CD4-positive, alpha-beta memory T cell (primary cell): ENCODE measurements at regions not wholly inside any gene's neighbourhood (a gene's known extent, or its start where the extent isn't known, plus 50 kb on each side); places are given as distances from the start of the nearest gene placed in this dataset.

ENCODE experiments used
- CTCF ChIA-PET: fragments of 350-600 bp; sonication (Branson Sonifier 250); formaldehyde crosslinking; loops from one replicate; lab custom pipeline; 2021; ENCODE audit warnings: inconsistent platforms; ENCODE audit not compliant: partially characterized antibody; lab: Charles Lee
- POLR2A ChIA-PET: fragments of 350-600 bp; sonication (Branson Sonifier 250); formaldehyde crosslinking; loops from one replicate; lab custom pipeline; 2021; ENCODE audit not compliant: partially characterized antibody; lab: Charles Lee
- DNase-seq, 5 donors: peaks; one replicate each; pipeline versions ENCODE4 v3.0.0 to v3.0.0-alpha.2; 2020 to 2022; ENCODE audit warnings: mixed read lengths in 1 of 5
- H3K27ac ChIP-seq: one replicate; pipeline ENCODE4 v1.7.0; 2013; ENCODE audit warnings: low read depth, low read length
- H3K27me3 ChIP-seq: 2 replicates; pipeline ENCODE4 v1.7.0; 2013; ENCODE audit warnings: mild to moderate bottlenecking, low read length, moderate library complexity; ENCODE audit not compliant: insufficient read depth
- H3K36me3 ChIP-seq: 2 replicates; pipeline ENCODE4 v1.7.0; 2013; ENCODE audit warnings: mild to moderate bottlenecking, low read length, moderate library complexity; ENCODE audit not compliant: insufficient read depth
- H3K4me1 ChIP-seq: 2 replicates; pipeline ENCODE4 v1.7.0; 2013; ENCODE audit warnings: mild to moderate bottlenecking, low read length, moderate library complexity; ENCODE audit not compliant: insufficient read depth
- H3K4me3 ChIP-seq, 2 donors: one replicate each; pipeline ENCODE4 v1.7.0; 2013; ENCODE audit warnings: low read length in 2 of 2, mild to moderate bottlenecking in 1 of 2
- H3K9me3 ChIP-seq, 2 donors: one replicate each; pipeline ENCODE4 v1.7.0; 2013; ENCODE audit warnings: low read length in 2 of 2, control low read depth in 1 of 2; ENCODE audit not compliant: control insufficient read depth in 1 of 2
- H3K27ac Mint-ChIP-seq, 7 donors: one replicate each; pipeline ENCODE4 v1.8.0; 2020 to 2021; ENCODE audit warnings: mixed read lengths in 7 of 7, mild to moderate bottlenecking in 6 of 7, inconsistent platforms in 3 of 7, moderate library complexity in 3 of 7
- H3K27me3 Mint-ChIP-seq, 2 donors: one replicate each; pipeline ENCODE4 v1.8.0; 2020 to 2021; ENCODE audit warnings: mixed read lengths in 2 of 2
- H3K36me3 Mint-ChIP-seq, 2 donors: one replicate each; pipeline ENCODE4 v1.8.0; 2020 to 2021; ENCODE audit warnings: mixed read lengths in 2 of 2, inconsistent platforms in 1 of 2, mild to moderate bottlenecking in 1 of 2
- H3K4me1 Mint-ChIP-seq, 4 donors: one replicate each; pipeline ENCODE4 v1.8.0; 2020 to 2021; ENCODE audit warnings: mixed read lengths in 4 of 4, mild to moderate bottlenecking in 1 of 4
- H3K4me3 Mint-ChIP-seq, 8 donors: one replicate each; pipeline ENCODE4 v1.8.0; 2020 to 2021; ENCODE audit warnings: mixed read lengths in 8 of 8, mild to moderate bottlenecking in 7 of 8, moderate library complexity in 6 of 8, inconsistent platforms in 3 of 8
- H3K9me3 Mint-ChIP-seq, 8 donors: one replicate each; pipeline ENCODE4 v1.8.0; 2020 to 2021; ENCODE audit warnings: mixed read lengths in 8 of 8, mild to moderate bottlenecking in 5 of 8, inconsistent platforms in 3 of 8, moderate library complexity in 1 of 8
- intact Hi-C: fragments of 100-400 bp; cut with micrococcal nuclease; formaldehyde crosslinking; loops from one replicate; pipeline ENCODE4 v1.15.1; 2023

DNA sequence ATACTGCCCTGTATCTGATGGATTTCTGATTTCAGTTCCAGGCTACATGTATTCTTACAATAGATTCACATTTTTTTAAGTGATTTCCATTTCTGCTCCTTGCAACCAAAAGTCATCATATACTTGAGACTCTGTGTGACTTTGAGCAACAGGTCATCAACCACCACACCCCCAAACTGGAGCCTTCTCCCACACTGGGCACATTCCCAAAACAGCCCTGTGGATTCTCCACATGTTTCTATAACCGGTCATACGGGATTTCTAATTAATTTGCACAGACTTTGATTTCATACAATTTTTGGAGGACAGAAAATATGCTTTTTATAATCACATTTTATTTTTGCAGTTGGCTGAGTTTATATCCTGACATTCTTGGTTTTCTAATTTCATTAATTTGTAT lies 317.2 kb upstream of the ID4 start:
- ChIA-PET CTCF (no interaction called here), POLR2A (no interaction called here)
- H3K36me3 ChIP-seq: no peaks in the 10 kb centered on the region
- no peak for DNase-seq
- H3K27me3 ChIP-seq: no peaks in the 10 kb centered on the region
- Mint-ChIP-seq H3K4me1 (no peaks in the 10 kb centered on the region), H3K36me3 (no peaks in the 10 kb centered on the region), H3K27me3 (no peaks in the 10 kb centered on the region), H3K27ac (no peak overlapping the region), H3K4me3 (no peak overlapping the region), H3K9me3 (peaks cover 4 to 19% (median 15%) of the 10 kb centered on the region in 8 donors)
- intact Hi-C loops: no loop called here
- H3K4me1 ChIP-seq: no peaks in the 10 kb centered on the region
- H3K4me3 ChIP-seq: no peak overlapping the region
- H3K9me3 ChIP-seq: peaks cover 0 to 4% of the 10 kb centered on the region in 2 donors
- H3K27ac ChIP-seq: no peak overlapping the region

DNA sequence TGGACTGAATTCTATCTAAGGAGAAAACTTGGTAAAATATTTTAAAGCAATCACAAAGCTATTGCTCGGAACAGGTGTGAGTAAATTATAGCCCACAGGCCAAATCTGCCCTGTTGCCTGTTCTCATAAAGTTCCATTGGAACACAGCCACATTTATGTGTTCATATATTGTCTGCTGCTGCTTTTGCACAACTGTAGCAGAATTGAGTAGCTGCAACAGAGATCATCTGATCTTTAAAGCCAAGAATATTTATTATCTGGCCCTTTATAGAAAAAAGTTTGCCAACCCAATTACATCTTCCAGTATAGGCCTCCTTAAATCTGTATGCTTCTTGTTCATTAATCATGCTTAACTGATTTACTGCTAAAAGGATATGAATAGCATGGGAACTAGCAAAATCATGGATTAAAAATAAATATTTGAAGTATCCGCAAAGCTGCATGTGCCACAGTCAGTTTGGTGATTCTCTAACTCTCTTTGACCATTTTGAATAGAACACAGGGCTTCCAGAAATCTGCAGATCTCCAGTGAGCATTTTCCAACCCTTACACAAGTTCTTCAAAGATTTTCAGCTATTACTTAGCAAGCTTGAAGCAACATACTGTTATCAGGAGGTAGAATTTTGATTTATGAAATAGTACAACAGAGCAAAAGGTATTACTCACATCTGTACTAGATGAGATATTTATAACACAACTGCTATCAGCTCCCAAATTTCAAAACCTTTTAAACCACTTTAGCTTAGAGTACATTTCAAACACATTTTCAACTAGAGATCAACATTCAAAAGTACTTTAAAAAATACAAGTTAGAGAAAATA lies 312.6 kb upstream of the ID4 start:
- Histone ChIP-seq H3K4me3 (no peak overlapping the region), H3K36me3 (no peaks in the 10 kb centered on the region), H3K4me1 (no peaks in the 10 kb centered on the region), H3K27ac (no peak overlapping the region), H3K27me3 (no peaks in the 10 kb centered on the region), H3K9me3 (no peaks in the 10 kb centered on the region)
- intact Hi-C loops: no loop called here
- Mint-ChIP-seq H3K9me3 (peaks cover 0 to 8% (median 0%) of the 10 kb centered on the region in 8 donors), H3K4me3 (no peak overlapping the region), H3K27me3 (no peaks in the 10 kb centered on the region), H3K27ac (no peak overlapping the region), H3K4me1 (no peaks in the 10 kb centered on the region), H3K36me3 (no peaks in the 10 kb centered on the region)
- DNase-seq: no peak
- CTCF ChIA-PET: no interaction called here
- POLR2A ChIA-PET: no interaction called here

GRCh38 chr6:19525673-19526072 lies 311.5 kb upstream of the ID4 start:
- Histone ChIP-seq H3K4me3 (no peak overlapping the region), H3K27ac (no peak overlapping the region), H3K36me3 (no peaks in the 10 kb centered on the region), H3K9me3 (no peaks in the 10 kb centered on the region), H3K4me1 (no peaks in the 10 kb centered on the region), H3K27me3 (no peaks in the 10 kb centered on the region)
- Mint-ChIP-seq H3K4me1 (no peaks in the 10 kb centered on the region), H3K4me3 (no peak overlapping the region), H3K27me3 (no peaks in the 10 kb centered on the region), H3K27ac (no peak overlapping the region), H3K36me3 (no peaks in the 10 kb centered on the region), H3K9me3 (peaks cover 0 to 7% (median 0%) of the 10 kb centered on the region in 8 donors)
- no peak for DNase-seq
- POLR2A ChIA-PET: no interaction called here
- intact Hi-C loops: no loop called here
- CTCF ChIA-PET: no interaction called here

- Histone ChIP-seq H3K27ac (no peak overlapping the region), H3K9me3 (no peaks in the 10 kb centered on the region), H3K27me3 (no peaks in the 10 kb centered on the region), H3K36me3 (no peaks in the 10 kb centered on the region), H3K4me3 (no peak overlapping the region), H3K4me1 (no peaks in the 10 kb centered on the region)
- intact Hi-C loops: no loop called here
- Mint-ChIP-seq H3K27me3 (no peaks in the 10 kb centered on the region), H3K27ac (no peak overlapping the region), H3K9me3 (peaks cover 0 to 7% (median 0%) of the 10 kb centered on the region in 8 donors), H3K36me3 (no peaks in the 10 kb centered on the region), H3K4me1 (no peaks in the 10 kb centered on the region), H3K4me3 (no peak overlapping the region)
- DNase-seq: no peak
- ChIA-PET CTCF (no interaction called here), POLR2A (no interaction called here)
Measured at GRCh38 chr6:19530188-19530587, 307.0 kb upstream of the ID4 start.

DNA sequence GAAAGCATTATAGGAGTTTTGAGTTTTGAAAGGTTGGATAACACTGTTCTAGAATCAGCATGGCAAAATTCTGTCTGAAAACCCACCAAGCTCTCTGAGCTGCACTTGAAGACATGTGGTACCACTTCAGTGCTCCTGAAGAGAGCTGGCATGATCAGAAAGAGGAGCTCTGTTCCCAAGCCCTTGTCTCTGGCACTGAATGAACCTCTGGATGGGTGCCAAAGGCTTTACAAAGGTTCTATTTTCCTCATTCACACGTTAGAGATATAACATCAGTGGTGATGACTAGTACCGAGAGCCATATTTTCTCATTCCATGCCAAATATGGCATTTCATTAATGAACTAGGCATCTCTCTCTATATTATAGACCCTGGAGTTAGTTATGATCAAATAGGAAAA lies 301.8 kb upstream of the ID4 start:
- H3K27ac Mint-ChIP-seq: no peak overlapping the region
- POLR2A ChIA-PET: no interaction called here

GRCh38 chr6:19536838-19537237 lies 300.3 kb upstream of the ID4 start:
- Mint-ChIP-seq H3K36me3 (no peaks in the 10 kb centered on the region), H3K4me1 (no peaks in the 10 kb centered on the region), H3K27me3 (no peaks in the 10 kb centered on the region), H3K9me3 (peaks cover 0 to 11% (median 4%) of the 10 kb centered on the region in 8 donors), H3K27ac (no peak overlapping the region), H3K4me3 (no peak overlapping the region)
- no peaks in the 10 kb centered on the region for H3K36me3 ChIP-seq
- H3K27me3 ChIP-seq: no peaks in the 10 kb centered on the region
- no peaks in the 10 kb centered on the region for H3K4me1 ChIP-seq
- intact Hi-C loops: no loop called here
- H3K9me3 ChIP-seq: no peaks in the 10 kb centered on the region
- ChIA-PET POLR2A (no interaction called here), CTCF (no interaction called here)
- DNase-seq: no peak
- no peak overlapping the region for H3K27ac ChIP-seq
- H3K4me3 ChIP-seq: no peak overlapping the region

More for the DNA sequence above, 301.8 kb upstream of the ID4 start:
- Histone ChIP-seq H3K9me3 (no peaks in the 10 kb centered on the region), H3K36me3 (no peaks in the 10 kb centered on the region), H3K27ac (no peak overlapping the region), H3K27me3 (no peaks in the 10 kb centered on the region), H3K4me3 (no peak overlapping the region), H3K4me1 (no peaks in the 10 kb centered on the region)
- peaks cover 0 to 9% (median 4%) of the 10 kb centered on the region in 8 donors for H3K9me3 Mint-ChIP-seq
- no peaks in the 10 kb centered on the region for H3K4me1 Mint-ChIP-seq
- no peak overlapping the region for H3K4me3 Mint-ChIP-seq
- no peaks in the 10 kb centered on the region for H3K27me3 Mint-ChIP-seq
- intact Hi-C loops: no loop called here
- no peak for DNase-seq
- CTCF ChIA-PET: no interaction called here
- no peaks in the 10 kb centered on the region for H3K36me3 Mint-ChIP-seq

- DNase-seq: no peak
- Mint-ChIP-seq H3K4me1 (no peaks in the 10 kb centered on the region), H3K9me3 (peaks cover 0 to 11% (median 4%) of the 10 kb centered on the region in 8 donors), H3K27ac (no peak overlapping the region), H3K27me3 (no peaks in the 10 kb centered on the region), H3K36me3 (no peaks in the 10 kb centered on the region), H3K4me3 (no peak overlapping the region)
- POLR2A ChIA-PET: no interaction called here
- Histone ChIP-seq H3K27me3 (no peaks in the 10 kb centered on the region), H3K4me1 (no peaks in the 10 kb centered on the region), H3K4me3 (no peak overlapping the region), H3K36me3 (no peaks in the 10 kb centered on the region), H3K27ac (no peak overlapping the region), H3K9me3 (no peaks in the 10 kb centered on the region)
- intact Hi-C loops: no loop called here
- CTCF ChIA-PET: no interaction called here
Measured at GRCh38 chr6:19538096-19538495, 299.1 kb upstream of the ID4 start.
